ENCODE measurements at regions not wholly inside any gene's neighbourhood (a gene's known extent, or its start where the extent isn't known, plus 50 kb on each side); places are given as distances from the start of the nearest gene placed in this dataset.

- DNase-seq (no peak), ATAC-seq (no peak)
- H3K4me1 ChIP-seq = no peaks in the 10 kb centered on the region
- no peak overlapping the region for H3K4me3 ChIP-seq
- WGBS, 2 donors = 49 to 54% methylated on average over 2 of the region's 2 CpGs
- no peaks in the 10 kb centered on the region for H3K9me3 ChIP-seq
- no peaks in the 10 kb centered on the region for H3K36me3 ChIP-seq (replicated peaks in 1 of 2; ENCODE audit: insufficient read depth in 1 of 2, low read depth in 2 of 2)
- intact Hi-C loops (cut with DNase I) = no loop called here
- TF ChIP-seq CTCF (IDR thresholded peaks at IDR 0.05) (no peak), POLR2A (IDR thresholded peaks at IDR 0.05) (no peak)
- no peak overlapping the region for H3K27ac ChIP-seq
- no peaks in the 10 kb centered on the region for H3K27me3 ChIP-seq
Observed at GRCh38 chr2:156752042-156752441, 315.9 kb downstream of the GPD2 start.

GRCh38 chr2:156753766-156754165, 317.6 kb downstream of the GPD2 start:
- DNase-seq (no peak), ATAC-seq (no peak)
- 33 to 36% methylated on average over 1 of the region's 1 CpG for WGBS, 2 donors
- no peak overlapping the region for H3K27ac ChIP-seq
- H3K4me1 ChIP-seq = no peaks in the 10 kb centered on the region
- H3K9me3 ChIP-seq = no peaks in the 10 kb centered on the region
- no peak overlapping the region for H3K4me3 ChIP-seq
- TF ChIP-seq POLR2A (IDR thresholded peaks at IDR 0.05) (no peak), CTCF (IDR thresholded peaks at IDR 0.05) (no peak)
- intact Hi-C loops (cut with DNase I) = no loop called here
- no peaks in the 10 kb centered on the region for H3K36me3 ChIP-seq (replicated peaks in 1 of 2; ENCODE audit: insufficient read depth in 1 of 2, low read depth in 2 of 2)
- no peaks in the 10 kb centered on the region for H3K27me3 ChIP-seq

GRCh38 chr2:156756516-156756915, 320.3 kb downstream of the GPD2 start:
- H3K4me3 ChIP-seq = no peak overlapping the region
- ATAC-seq = no peak

GRCh38 chr2:156763174-156763573, 327.0 kb downstream of the GPD2 start:
- Histone ChIP-seq H3K36me3 (replicated peaks in 1 of 2; ENCODE audit: insufficient read depth in 1 of 2, low read depth in 2 of 2) (no peaks in the 10 kb centered on the region), H3K4me3 (no peak overlapping the region), H3K27ac (no peak overlapping the region), H3K9me3 (no peaks in the 10 kb centered on the region), H3K27me3 (no peaks in the 10 kb centered on the region), H3K4me1 (no peaks in the 10 kb centered on the region)
- intact Hi-C loops (cut with DNase I) = no loop called here
- no peak for ATAC-seq
- TF ChIP-seq CTCF (IDR thresholded peaks at IDR 0.05) (no peak), POLR2A (IDR thresholded peaks at IDR 0.05) (no peak)
- 54 to 69% methylated on average over 2 of the region's 2 CpGs for WGBS, 2 donors
- DNase-seq = no peak

More at GRCh38 chr2:156756516-156756915, 320.3 kb downstream of the GPD2 start:
- intact Hi-C loops (cut with DNase I) = no loop called here
- DNase-seq = no peak
- no peaks in the 10 kb centered on the region for H3K9me3 ChIP-seq
- no peak for TF ChIP-seq CTCF (IDR thresholded peaks at IDR 0.05)
- TF ChIP-seq POLR2A (IDR thresholded peaks at IDR 0.05) = no peak
- H3K27me3 ChIP-seq = no peaks in the 10 kb centered on the region
- H3K4me1 ChIP-seq = no peaks in the 10 kb centered on the region
- no peak overlapping the region for H3K27ac ChIP-seq
- no peaks in the 10 kb centered on the region for H3K36me3 ChIP-seq (replicated peaks in 1 of 2; ENCODE audit: insufficient read depth in 1 of 2, low read depth in 2 of 2)

GRCh38 chr2:156765043-156765442, 328.9 kb downstream of the GPD2 start:
- DNase-seq = no peak
- intact Hi-C loops (cut with DNase I) = no loop called here
- Histone ChIP-seq H3K9me3 (no peaks in the 10 kb centered on the region), H3K36me3 (replicated peaks in 1 of 2; ENCODE audit: insufficient read depth in 1 of 2, low read depth in 2 of 2) (no peaks in the 10 kb centered on the region), H3K27ac (no peak overlapping the region), H3K4me3 (no peak overlapping the region), H3K27me3 (no peaks in the 10 kb centered on the region), H3K4me1 (no peaks in the 10 kb centered on the region)
- 40 to 44% methylated on average over 2 of the region's 2 CpGs for WGBS, 2 donors
- no peak for TF ChIP-seq POLR2A (IDR thresholded peaks at IDR 0.05)
- TF ChIP-seq CTCF (IDR thresholded peaks at IDR 0.05) = no peak
- ATAC-seq = no peak
